ENCODE measurements at regions not wholly inside any gene's neighbourhood (a gene's known extent, or its start where the extent isn't known, plus 50 kb on each side); places are given as distances from the start of the nearest gene placed in this dataset.

DNA sequence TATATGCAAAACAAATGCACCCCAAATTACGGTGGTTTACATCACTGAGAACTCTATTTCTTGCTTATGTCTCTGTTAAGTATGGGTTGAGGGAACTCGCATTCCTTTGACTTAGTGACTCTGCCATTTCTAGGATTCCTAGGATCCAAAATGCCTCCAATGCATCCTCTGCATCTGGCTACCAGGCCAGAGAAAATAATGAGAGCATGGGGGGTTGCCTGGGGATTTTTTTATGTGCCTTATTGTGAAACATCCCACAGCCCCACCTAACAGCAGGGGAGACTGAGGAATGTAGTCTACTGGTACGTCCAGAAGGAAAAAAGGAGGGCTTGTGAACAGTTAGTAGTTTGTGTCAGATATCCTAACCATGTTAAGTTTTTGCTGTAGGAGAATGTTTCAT is 466.0 kb upstream of the ARRDC3 start:
- no peak overlapping the region for H3K27ac ChIP-seq (ENCODE audit: low read depth, low read length, poor library complexity, severe bottlenecking)
- H3K4me3 ChIP-seq (ENCODE audit: low read depth, low read length, poor library complexity, severe bottlenecking): no peak overlapping the region
- intact Hi-C loops (cut with micrococcal nuclease; ENCODE audit: unreplicated experiment): no loop called here
- H3K79me2 ChIP-seq (ENCODE audit: insufficient read depth, low read depth, low read length): no peaks in the 10 kb centered on the region
- no peak overlapping the region for H3K4me2 ChIP-seq (ENCODE audit: low read length)
- POLR2A ChIA-PET: no interaction called here
- no peaks in the 10 kb centered on the region for H3K9me2 ChIP-seq (ENCODE audit: insufficient read depth, low read length)
- no TSS peak for BruUV-seq (replicated peaks)
- H3K9me3 ChIP-seq (ENCODE audit: low read length): no peaks in the 10 kb centered on the region
- no peak for DNase-seq (ENCODE audit: low spot score)
- no peak for TF ChIP-seq EZH2phosphoT487 (IDR thresholded peaks at IDR 0.05; ENCODE audit: borderline replicate concordance, low read depth, low read length)
- TF ChIP-seq CTCF (conservative IDR thresholded peaks at IDR 0.05; ENCODE audit: low read length): no peak
- no peaks in the 10 kb centered on the region for H3K36me3 ChIP-seq (ENCODE audit: insufficient read depth, low read length)
- CTCF ChIA-PET (ENCODE audit: unreplicated experiment): no interaction called here
- H4K20me1 ChIP-seq (ENCODE audit: insufficient read depth, low read length): no peaks in the 10 kb centered on the region
- H2AFZ ChIP-seq (ENCODE audit: low read length): no peak overlapping the region
- H3K4me1 ChIP-seq (ENCODE audit: insufficient read depth, low read length, poor library complexity, severe bottlenecking): no peaks in the 10 kb centered on the region

- Histone ChIP-seq H3K36me3 (ENCODE audit: insufficient read depth, low read length) (no peaks in the 10 kb centered on the region), H3K79me2 (ENCODE audit: insufficient read depth, low read depth, low read length) (no peaks in the 10 kb centered on the region), H3K4me3 (ENCODE audit: low read depth, low read length, poor library complexity, severe bottlenecking) (no peak overlapping the region), H3K4me2 (ENCODE audit: low read length) (no peak overlapping the region), H4K20me1 (ENCODE audit: insufficient read depth, low read length) (no peaks in the 10 kb centered on the region), H3K9me2 (ENCODE audit: insufficient read depth, low read length) (no peaks in the 10 kb centered on the region), H2AFZ (ENCODE audit: low read length) (no peak overlapping the region), H3K27ac (ENCODE audit: low read depth, low read length, poor library complexity, severe bottlenecking) (no peak overlapping the region), H3K4me1 (ENCODE audit: insufficient read depth, low read length, poor library complexity, severe bottlenecking) (no peaks in the 10 kb centered on the region), H3K9me3 (ENCODE audit: low read length) (no peaks in the 10 kb centered on the region)
- ChIA-PET CTCF (ENCODE audit: unreplicated experiment) (no interaction called here), POLR2A (no interaction called here)
- intact Hi-C loops (cut with micrococcal nuclease; ENCODE audit: unreplicated experiment): no loop called here
- no TSS peak for BruUV-seq (replicated peaks)
- no peak for DNase-seq (ENCODE audit: low spot score)
- TF ChIP-seq EZH2phosphoT487 (IDR thresholded peaks at IDR 0.05; ENCODE audit: borderline replicate concordance, low read depth, low read length) (no peak), CTCF (conservative IDR thresholded peaks at IDR 0.05; ENCODE audit: low read length) (no peak)
These were observed 465.3 kb upstream of the ARRDC3 start for GRCh38 chr5:91848453-91848852.

DNA sequence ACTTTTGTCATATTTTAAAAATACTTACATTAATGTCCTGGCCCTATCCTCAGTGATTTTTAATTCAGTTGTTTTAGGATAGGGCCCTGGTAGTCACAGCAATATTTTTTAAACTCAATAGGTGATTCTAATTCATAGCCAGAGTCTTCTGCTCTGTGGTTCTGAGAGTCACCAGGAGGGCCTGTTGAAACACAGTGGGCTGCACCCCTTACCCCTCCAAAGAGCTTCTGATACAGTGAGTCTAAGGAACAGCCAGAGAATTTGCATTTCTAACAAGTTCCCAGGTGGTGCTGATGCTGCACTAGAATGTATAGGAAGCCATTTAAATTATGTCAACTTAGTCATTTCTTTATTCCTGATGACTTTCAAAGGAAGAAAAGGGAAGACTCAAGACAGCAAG is 458.3 kb upstream of the ARRDC3 start:
- no peaks in the 10 kb centered on the region for H4K20me1 ChIP-seq (ENCODE audit: insufficient read depth, low read length)
- H3K4me3 ChIP-seq (ENCODE audit: low read depth, low read length, poor library complexity, severe bottlenecking): no peak overlapping the region
- H3K9me2 ChIP-seq (ENCODE audit: insufficient read depth, low read length): no peaks in the 10 kb centered on the region
- ChIA-PET POLR2A (no interaction called here), CTCF (ENCODE audit: unreplicated experiment) (no interaction called here)
- no peak for DNase-seq (ENCODE audit: low spot score)
- H3K36me3 ChIP-seq (ENCODE audit: insufficient read depth, low read length): no peaks in the 10 kb centered on the region
- H3K4me2 ChIP-seq (ENCODE audit: low read length): no peak overlapping the region
- no peaks in the 10 kb centered on the region for H3K4me1 ChIP-seq (ENCODE audit: insufficient read depth, low read length, poor library complexity, severe bottlenecking)
- H2AFZ ChIP-seq (ENCODE audit: low read length): no peak overlapping the region
- no peak for TF ChIP-seq CTCF (conservative IDR thresholded peaks at IDR 0.05; ENCODE audit: low read length)
- no peak for TF ChIP-seq EZH2phosphoT487 (IDR thresholded peaks at IDR 0.05; ENCODE audit: borderline replicate concordance, low read depth, low read length)
- no peak overlapping the region for H3K27ac ChIP-seq (ENCODE audit: low read depth, low read length, poor library complexity, severe bottlenecking)
- no peaks in the 10 kb centered on the region for H3K9me3 ChIP-seq (ENCODE audit: low read length)
- intact Hi-C loops (cut with micrococcal nuclease; ENCODE audit: unreplicated experiment): no loop called here
- no TSS peak for BruUV-seq (replicated peaks)
- no peaks in the 10 kb centered on the region for H3K79me2 ChIP-seq (ENCODE audit: insufficient read depth, low read depth, low read length)

Data from OCI-LY7 (cell line).